ENCODE measurements at regions not wholly inside any gene's neighbourhood (a gene's known extent, or its start where the extent isn't known, plus 50 kb on each side); places are given as distances from the start of the nearest gene placed in this dataset.

GRCh38 chr4:7138223-7139166, 53.8 kb upstream of the SORCS2 start:
- no peaks in the 10 kb centered on the region for H3K9me3 ChIP-seq
- DNase-seq, result no peak

DNA sequence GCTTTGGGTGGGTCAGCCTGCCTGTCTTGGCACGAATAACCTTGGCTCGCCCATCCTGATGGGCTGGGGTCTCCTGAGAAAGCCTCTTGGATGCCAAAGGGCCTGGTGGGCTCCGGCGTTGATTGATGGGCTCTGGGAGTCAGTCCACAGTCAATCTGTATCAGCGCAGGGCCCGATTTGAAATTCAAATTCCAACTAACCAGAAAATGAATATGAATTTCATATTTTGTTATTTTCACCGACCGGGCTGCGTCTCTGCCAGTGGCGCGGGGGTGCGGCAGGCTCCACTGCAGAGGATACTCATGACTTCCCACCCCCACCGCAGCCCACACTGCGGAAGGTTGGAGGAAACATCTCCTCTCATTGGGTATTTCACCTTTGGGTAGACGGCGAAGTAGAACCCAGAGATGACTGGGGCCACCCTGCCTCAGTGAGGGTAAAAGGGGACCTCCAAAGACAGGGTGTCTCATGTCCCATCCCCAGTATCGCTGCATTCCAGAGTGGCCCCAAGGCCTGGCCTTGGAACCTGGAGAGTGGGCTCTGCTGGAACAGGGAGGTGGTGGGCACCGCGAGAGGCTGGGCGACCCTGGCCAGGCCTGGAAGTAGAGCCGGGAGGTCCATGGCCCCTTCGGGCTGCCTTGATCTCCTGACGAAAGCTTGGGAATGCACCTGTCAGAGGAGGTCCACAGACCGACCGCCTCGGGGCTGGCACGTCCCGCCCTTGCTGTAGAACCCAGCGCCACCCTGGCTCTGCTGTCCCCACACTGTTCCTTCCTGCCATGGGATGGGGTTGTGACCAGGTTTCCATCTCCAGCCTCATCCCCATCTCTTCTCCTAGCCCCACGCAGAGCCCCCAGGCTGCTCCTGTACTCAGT, 54.8 kb upstream of the SORCS2 start:
- Histone ChIP-seq H3K4me1 (no peaks in the 10 kb centered on the region), H3K27me3 (no peaks in the 10 kb centered on the region), H3K4me3 (no peak overlapping the region), H3K9me3 (no peaks in the 10 kb centered on the region), H3K36me3 (replicated peaks in 1 of 2; ENCODE audit: insufficient read depth in 1 of 2, low read depth in 2 of 2) (no peaks in the 10 kb centered on the region), H3K27ac (no peak overlapping the region)
- no peak for TF ChIP-seq POLR2A (IDR thresholded peaks at IDR 0.05)
- TF ChIP-seq, protein P1, sequence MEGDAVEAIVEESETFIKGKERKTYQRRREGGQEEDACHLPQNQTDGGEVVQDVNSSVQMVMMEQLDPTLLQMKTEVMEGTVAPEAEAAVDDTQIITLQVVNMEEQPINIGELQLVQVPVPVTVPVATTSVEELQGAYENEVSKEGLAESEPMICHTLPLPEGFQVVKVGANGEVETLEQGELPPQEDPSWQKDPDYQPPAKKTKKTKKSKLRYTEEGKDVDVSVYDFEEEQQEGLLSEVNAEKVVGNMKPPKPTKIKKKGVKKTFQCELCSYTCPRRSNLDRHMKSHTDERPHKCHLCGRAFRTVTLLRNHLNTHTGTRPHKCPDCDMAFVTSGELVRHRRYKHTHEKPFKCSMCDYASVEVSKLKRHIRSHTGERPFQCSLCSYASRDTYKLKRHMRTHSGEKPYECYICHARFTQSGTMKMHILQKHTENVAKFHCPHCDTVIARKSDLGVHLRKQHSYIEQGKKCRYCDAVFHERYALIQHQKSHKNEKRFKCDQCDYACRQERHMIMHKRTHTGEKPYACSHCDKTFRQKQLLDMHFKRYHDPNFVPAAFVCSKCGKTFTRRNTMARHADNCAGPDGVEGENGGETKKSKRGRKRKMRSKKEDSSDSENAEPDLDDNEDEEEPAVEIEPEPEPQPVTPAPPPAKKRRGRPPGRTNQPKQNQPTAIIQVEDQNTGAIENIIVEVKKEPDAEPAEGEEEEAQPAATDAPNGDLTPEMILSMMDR (IDR thresholded peaks at IDR 0.05), result no peak
- DNase-seq (no peak), ATAC-seq (no peak)
- intact Hi-C loops (cut with DNase I), result no loop called here
- 85 to 87% methylated on average over 23 to 30 of the region's 30 CpGs for WGBS, 2 donors

More at GRCh38 chr4:7138223-7139166, 53.8 kb upstream of the SORCS2 start:
- Histone ChIP-seq H3K36me3 (replicated peaks in 1 of 2; ENCODE audit: insufficient read depth in 1 of 2, low read depth in 2 of 2) (no peaks in the 10 kb centered on the region), H3K4me3 (no peak overlapping the region), H3K4me1 (no peaks in the 10 kb centered on the region), H3K27ac (no peak overlapping the region), H3K27me3 (no peaks in the 10 kb centered on the region)
- WGBS, 2 donors, result 78 to 81% methylated on average over 16 to 21 of the region's 21 CpGs
- intact Hi-C loops (cut with DNase I), result no loop called here
- TF ChIP-seq, protein P1 (IDR thresholded peaks at IDR 0.05), result no peak
- no peak for TF ChIP-seq POLR2A (IDR thresholded peaks at IDR 0.05)
- no peak for ATAC-seq

DNA sequence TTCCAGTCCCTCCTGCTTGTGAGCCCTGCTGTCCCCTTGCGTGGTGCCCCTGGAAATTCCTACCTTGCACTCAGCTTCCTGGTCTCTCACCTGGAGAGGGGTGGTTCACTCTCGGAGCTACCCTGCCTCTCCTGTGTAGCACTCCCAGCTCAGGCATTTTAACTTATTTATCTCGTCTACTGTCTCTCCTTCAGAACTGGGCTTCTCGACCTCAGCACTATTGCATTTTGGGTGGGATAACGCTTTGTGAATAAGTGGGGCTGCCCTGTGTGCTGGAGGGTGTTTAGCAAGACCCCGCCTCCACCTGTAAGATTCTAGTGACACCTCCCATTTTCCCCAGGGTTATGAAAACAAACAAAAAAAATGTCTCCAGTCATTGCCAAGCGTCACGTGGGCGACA, 56.0 kb upstream of the SORCS2 start:
- no peaks in the 10 kb centered on the region for H3K27me3 ChIP-seq
- no peak for DNase-seq
- H3K4me1 ChIP-seq, result no peaks in the 10 kb centered on the region
- H3K27ac ChIP-seq, result no peak overlapping the region
- H3K36me3 ChIP-seq (replicated peaks in 1 of 2; ENCODE audit: insufficient read depth in 1 of 2, low read depth in 2 of 2), result no peaks in the 10 kb centered on the region
- 51 to 63% methylated on average over 9 of the region's 9 CpGs for WGBS, 2 donors
- TF ChIP-seq POLR2A (IDR thresholded peaks at IDR 0.05), result no peak
- TF ChIP-seq, protein P1 (IDR thresholded peaks at IDR 0.05), result no peak
- H3K4me3 ChIP-seq, result no peak overlapping the region
- intact Hi-C loops (cut with DNase I), result no loop called here
- no peak for ATAC-seq
- H3K9me3 ChIP-seq, result no peaks in the 10 kb centered on the region

- 62 to 76% methylated on average over 13 of the region's 13 CpGs for WGBS, 2 donors
- no peaks in the 10 kb centered on the region for H3K27me3 ChIP-seq
- DNase-seq, result no peak
- intact Hi-C loops (cut with DNase I), result no loop called here
- H3K27ac ChIP-seq, result no peak overlapping the region
- TF ChIP-seq, protein P1 (IDR thresholded peaks at IDR 0.05), result no peak
- TF ChIP-seq POLR2A (IDR thresholded peaks at IDR 0.05), result no peak
- H3K4me1 ChIP-seq, result no peaks in the 10 kb centered on the region
- H3K9me3 ChIP-seq, result no peaks in the 10 kb centered on the region
- no peaks in the 10 kb centered on the region for H3K36me3 ChIP-seq (replicated peaks in 1 of 2; ENCODE audit: insufficient read depth in 1 of 2, low read depth in 2 of 2)
- H3K4me3 ChIP-seq, result no peak overlapping the region
- no peak for ATAC-seq
Observed at GRCh38 chr4:7135389-7135746, 57.0 kb upstream of the SORCS2 start.

Data from body of pancreas (tissue), 4 donors.